Body of pancreas (tissue), 4 donors: ENCODE measurements at regions not wholly inside any gene's neighbourhood (a gene's known extent, or its start where the extent isn't known, plus 50 kb on each side); places are given as distances from the start of the nearest gene placed in this dataset.

Source experiments
- CTCF ChIP-seq, 7 experiments: fragments of 450-650 bp in 4 of 7; fragments of 200-600 bp in 3 of 7; sonication (generic) in 3 of 7; IDR thresholded peaks; one replicate each; pipeline ENCODE4 v1.5.1; 2016 to 2019; ENCODE audit warnings: antibody characterized with exemption in 7 of 7
- POLR2A ChIP-seq, 3 donors: fragments of 450-650 bp; IDR thresholded peaks; one replicate each; pipeline ENCODE4 v1.6.1; 2016; ENCODE audit warnings: antibody characterized with exemption in 3 of 3, mild to moderate bottlenecking in 2 of 3

- no peak for TF ChIP-seq CTCF (IDR thresholded peaks at IDR 0.05)
- no peak for TF ChIP-seq POLR2A (IDR thresholded peaks at IDR 0.05)
Measured at GRCh38 chrX:94435799-94436198, 761.8 kb downstream of the FAM133A start.
